Liver (tissue), 8 donors: ENCODE measurements at regions not wholly inside any gene's neighbourhood (a gene's known extent, or its start where the extent isn't known, plus 50 kb on each side); places are given as distances from the start of the nearest gene placed in this dataset.

Experiments
- DNase-seq: peaks from one replicate; pipeline ENCODE4 v3.0.0-alpha.2; 2017; ENCODE audit warnings: low spot score
- H3K27ac ChIP-seq, 2 donors: one replicate each; pipeline ENCODE4 v1.7.0; 2013; ENCODE audit warnings: inconsistent platforms in 2 of 2, low read length in 2 of 2, control low read depth in 1 of 2, low read depth in 1 of 2, mild to moderate bottlenecking in 1 of 2
- H3K27me3 ChIP-seq, 4 donors: one replicate each; pipeline versions ENCODE4 v1.6.1 to v1.7.0; 2013; ENCODE audit warnings: low read length in 3 of 4, inconsistent platforms in 1 of 4, mild to moderate bottlenecking in 1 of 4, moderate library complexity in 1 of 4; ENCODE audit not compliant: control insufficient read depth in 4 of 4, insufficient read depth in 4 of 4
- H3K36me3 ChIP-seq, 4 donors: one replicate each; pipeline versions ENCODE4 v1.6.1 to v1.7.0; 2013; ENCODE audit warnings: low read length in 3 of 4, mild to moderate bottlenecking in 3 of 4, low read depth in 1 of 4, moderate library complexity in 1 of 4; ENCODE audit not compliant: control insufficient read depth in 4 of 4, insufficient read depth in 3 of 4
- H3K4me1 ChIP-seq, 4 donors: one replicate each; pipeline versions ENCODE4 v1.6.1 to v1.7.0; 2013; ENCODE audit warnings: low read length in 3 of 4, mild to moderate bottlenecking in 3 of 4, moderate library complexity in 1 of 4; ENCODE audit not compliant: control insufficient read depth in 4 of 4, insufficient read depth in 4 of 4
- H3K4me3 ChIP-seq, 3 donors: one replicate each; pipeline versions ENCODE4 v1.6.1 to v1.7.0; 2013; ENCODE audit warnings: low read length in 3 of 3, control low read depth in 1 of 3, low read depth in 1 of 3, mild to moderate bottlenecking in 1 of 3
- H3K9ac ChIP-seq, 2 donors: one replicate each; pipeline ENCODE4 v1.7.0; 2013; ENCODE audit warnings: low read length in 2 of 2, mild to moderate bottlenecking in 2 of 2, moderate library complexity in 2 of 2, control low read depth in 1 of 2, low read depth in 1 of 2
- H3K9me3 ChIP-seq, 4 donors: one replicate each; pipeline versions ENCODE4 v1.6.1 to v1.7.0; 2013; ENCODE audit warnings: low read length in 3 of 4; ENCODE audit not compliant: control insufficient read depth in 4 of 4
- EGR1 ChIP-seq, 2 donors: IDR thresholded peaks; 2 replicates each; pipeline ENCODE4 v1.6.1; 2016 to 2018; ENCODE audit warnings: antibody characterized with exemption in 2 of 2, low read depth in 2 of 2
- FOXA1 ChIP-seq: IDR thresholded peaks from 2 replicates; pipeline ENCODE4 v1.6.1; 2016; ENCODE audit warnings: antibody characterized with exemption
- FOXA2 ChIP-seq: IDR thresholded peaks from 2 replicates; pipeline ENCODE4 v1.6.1; 2016; ENCODE audit warnings: antibody characterized with exemption
- GABPA ChIP-seq, 2 donors: IDR thresholded peaks in 1 of 2; conservative IDR thresholded peaks in 1 of 2; 2 replicates each; pipeline ENCODE4 v1.6.1; 2016; ENCODE audit warnings: antibody characterized with exemption in 2 of 2, mild to moderate bottlenecking in 1 of 2, moderate library complexity in 1 of 2
- HNF4A ChIP-seq, 2 donors: conservative IDR thresholded peaks; 2 replicates each; pipeline ENCODE4 v1.6.1; 2016; ENCODE audit warnings: antibody characterized with exemption in 2 of 2, mild to moderate bottlenecking in 2 of 2
- HNF4G ChIP-seq: IDR thresholded peaks from 2 replicates; pipeline ENCODE4 v1.6.1; 2016; ENCODE audit warnings: antibody characterized with exemption
- JUND ChIP-seq, 2 donors: IDR thresholded peaks; 2 replicates each; pipeline ENCODE4 v1.6.1; 2016; ENCODE audit warnings: antibody characterized with exemption in 2 of 2
- NR2F2 ChIP-seq: IDR thresholded peaks from 2 replicates; pipeline ENCODE4 v1.6.1; 2016; ENCODE audit warnings: antibody characterized with exemption
- RAD21 ChIP-seq, 2 donors: IDR thresholded peaks; 2 replicates each; pipeline ENCODE4 v1.6.1; 2016; ENCODE audit warnings: antibody characterized with exemption in 2 of 2, mild to moderate bottlenecking in 2 of 2
- RXRA ChIP-seq, 2 donors: IDR thresholded peaks; 2 replicates each; pipeline ENCODE4 v1.6.1; 2017 to 2018; ENCODE audit warnings: antibody characterized with exemption in 2 of 2, mild to moderate bottlenecking in 1 of 2
- SP1 ChIP-seq: IDR thresholded peaks from 2 replicates; pipeline ENCODE4 v1.6.1; 2018; ENCODE audit warnings: antibody characterized with exemption, mild to moderate bottlenecking
- TAF1 ChIP-seq: conservative IDR thresholded peaks from 2 replicates; pipeline ENCODE4 v1.6.1; 2016; ENCODE audit warnings: antibody characterized with exemption, mild to moderate bottlenecking
- YY1 ChIP-seq: IDR thresholded peaks from 2 replicates; pipeline ENCODE4 v1.6.1; 2016; ENCODE audit warnings: antibody characterized with exemption, mild to moderate bottlenecking
- WGBS: extraction: QIAGEN DNeasy Blood & Tissue Kit; methylation state at CpG from one replicate; pipeline ENCODE4 v1.1.7; 2013; 5-methylcytosine and 5-hydroxymethylcytosine counted together
- TF ChIP-seq, protein P1 (sequence below): IDR thresholded peaks from 2 replicates; pipeline ENCODE4 v1.6.1; 2016; ENCODE audit warnings: antibody characterized with exemption
- TF ChIP-seq, protein P2 (sequence below): IDR thresholded peaks from 2 replicates; pipeline ENCODE4 v1.6.1; 2016; ENCODE audit warnings: antibody characterized with exemption
- TF ChIP-seq, protein P3 (sequence below): fragments of 150-350 bp; IDR thresholded peaks from 2 replicates; pipeline ENCODE4 v1.5.1; 2017; ENCODE audit warnings: improper control_type of control experiment, low read depth, low read length; ENCODE audit not compliant: missing input control
- TF ChIP-seq, protein P4 (sequence below): IDR thresholded peaks from 2 replicates; pipeline ENCODE4 v1.6.1; 2016; ENCODE audit warnings: antibody characterized with exemption, mild to moderate bottlenecking
- TF ChIP-seq, protein P5 (sequence below): IDR thresholded peaks from 2 replicates; pipeline ENCODE4 v1.6.1; 2016; ENCODE audit warnings: antibody characterized with exemption
- donor health status: healthy.
- donor health status: healthy.
- donor health status: healthy.
- donor health status: healthy.
- donor health status: healthy.

DNA sequence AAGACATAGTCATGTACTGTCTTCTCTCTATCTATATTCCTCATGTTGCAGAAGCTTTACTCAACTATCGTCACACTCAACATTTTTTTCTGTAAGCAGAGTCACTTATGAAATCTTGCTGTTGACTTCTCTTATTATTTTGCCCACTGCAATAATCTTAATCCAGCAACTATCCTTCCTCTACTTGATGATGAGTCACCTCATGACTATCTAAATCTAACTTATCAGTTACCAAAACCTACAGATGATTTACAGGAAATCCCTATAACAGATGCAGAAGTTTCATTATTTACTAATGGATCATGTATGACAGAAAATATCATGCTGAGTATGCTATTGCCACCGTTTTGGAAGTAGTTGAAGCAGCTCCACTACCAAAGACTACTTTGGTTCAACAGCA is 378.9 kb downstream of the DUSP10 start:
- TF ChIP-seq HNF4G (no peak), YY1 (no peak), RAD21 (IDR thresholded peaks at IDR 0.05) (no peak), SP1 (no peak), EGR1 (IDR thresholded peaks at IDR 0.05; ENCODE audit: low read depth in 2 of 2) (no peak), NR2F2 (no peak), TAF1 (no peak), FOXA2 (no peak), HNF4A (conservative IDR thresholded peaks at IDR 0.05) (no peak), GABPA (IDR thresholded peaks at IDR 0.05 in 1 of 2, conservative IDR thresholded peaks at IDR 0.05 in 1 of 2) (no peak), FOXA1 (no peak), RXRA (IDR thresholded peaks at IDR 0.05) (no peak), JUND (IDR thresholded peaks at IDR 0.05) (no peak)
- TF ChIP-seq, protein P1, sequence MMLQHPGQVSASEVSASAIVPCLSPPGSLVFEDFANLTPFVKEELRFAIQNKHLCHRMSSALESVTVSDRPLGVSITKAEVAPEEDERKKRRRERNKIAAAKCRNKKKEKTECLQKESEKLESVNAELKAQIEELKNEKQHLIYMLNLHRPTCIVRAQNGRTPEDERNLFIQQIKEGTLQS: no peak
- TF ChIP-seq, protein P2, sequence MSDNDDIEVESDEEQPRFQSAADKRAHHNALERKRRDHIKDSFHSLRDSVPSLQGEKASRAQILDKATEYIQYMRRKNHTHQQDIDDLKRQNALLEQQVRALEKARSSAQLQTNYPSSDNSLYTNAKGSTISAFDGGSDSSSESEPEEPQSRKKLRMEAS: no peak
- TF ChIP-seq, protein P3, sequence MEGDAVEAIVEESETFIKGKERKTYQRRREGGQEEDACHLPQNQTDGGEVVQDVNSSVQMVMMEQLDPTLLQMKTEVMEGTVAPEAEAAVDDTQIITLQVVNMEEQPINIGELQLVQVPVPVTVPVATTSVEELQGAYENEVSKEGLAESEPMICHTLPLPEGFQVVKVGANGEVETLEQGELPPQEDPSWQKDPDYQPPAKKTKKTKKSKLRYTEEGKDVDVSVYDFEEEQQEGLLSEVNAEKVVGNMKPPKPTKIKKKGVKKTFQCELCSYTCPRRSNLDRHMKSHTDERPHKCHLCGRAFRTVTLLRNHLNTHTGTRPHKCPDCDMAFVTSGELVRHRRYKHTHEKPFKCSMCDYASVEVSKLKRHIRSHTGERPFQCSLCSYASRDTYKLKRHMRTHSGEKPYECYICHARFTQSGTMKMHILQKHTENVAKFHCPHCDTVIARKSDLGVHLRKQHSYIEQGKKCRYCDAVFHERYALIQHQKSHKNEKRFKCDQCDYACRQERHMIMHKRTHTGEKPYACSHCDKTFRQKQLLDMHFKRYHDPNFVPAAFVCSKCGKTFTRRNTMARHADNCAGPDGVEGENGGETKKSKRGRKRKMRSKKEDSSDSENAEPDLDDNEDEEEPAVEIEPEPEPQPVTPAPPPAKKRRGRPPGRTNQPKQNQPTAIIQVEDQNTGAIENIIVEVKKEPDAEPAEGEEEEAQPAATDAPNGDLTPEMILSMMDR: no peak
- TF ChIP-seq, protein P4, sequence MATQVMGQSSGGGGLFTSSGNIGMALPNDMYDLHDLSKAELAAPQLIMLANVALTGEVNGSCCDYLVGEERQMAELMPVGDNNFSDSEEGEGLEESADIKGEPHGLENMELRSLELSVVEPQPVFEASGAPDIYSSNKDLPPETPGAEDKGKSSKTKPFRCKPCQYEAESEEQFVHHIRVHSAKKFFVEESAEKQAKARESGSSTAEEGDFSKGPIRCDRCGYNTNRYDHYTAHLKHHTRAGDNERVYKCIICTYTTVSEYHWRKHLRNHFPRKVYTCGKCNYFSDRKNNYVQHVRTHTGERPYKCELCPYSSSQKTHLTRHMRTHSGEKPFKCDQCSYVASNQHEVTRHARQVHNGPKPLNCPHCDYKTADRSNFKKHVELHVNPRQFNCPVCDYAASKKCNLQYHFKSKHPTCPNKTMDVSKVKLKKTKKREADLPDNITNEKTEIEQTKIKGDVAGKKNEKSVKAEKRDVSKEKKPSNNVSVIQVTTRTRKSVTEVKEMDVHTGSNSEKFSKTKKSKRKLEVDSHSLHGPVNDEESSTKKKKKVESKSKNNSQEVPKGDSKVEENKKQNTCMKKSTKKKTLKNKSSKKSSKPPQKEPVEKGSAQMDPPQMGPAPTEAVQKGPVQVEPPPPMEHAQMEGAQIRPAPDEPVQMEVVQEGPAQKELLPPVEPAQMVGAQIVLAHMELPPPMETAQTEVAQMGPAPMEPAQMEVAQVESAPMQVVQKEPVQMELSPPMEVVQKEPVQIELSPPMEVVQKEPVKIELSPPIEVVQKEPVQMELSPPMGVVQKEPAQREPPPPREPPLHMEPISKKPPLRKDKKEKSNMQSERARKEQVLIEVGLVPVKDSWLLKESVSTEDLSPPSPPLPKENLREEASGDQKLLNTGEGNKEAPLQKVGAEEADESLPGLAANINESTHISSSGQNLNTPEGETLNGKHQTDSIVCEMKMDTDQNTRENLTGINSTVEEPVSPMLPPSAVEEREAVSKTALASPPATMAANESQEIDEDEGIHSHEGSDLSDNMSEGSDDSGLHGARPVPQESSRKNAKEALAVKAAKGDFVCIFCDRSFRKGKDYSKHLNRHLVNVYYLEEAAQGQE: no peak
- TF ChIP-seq, protein P5, sequence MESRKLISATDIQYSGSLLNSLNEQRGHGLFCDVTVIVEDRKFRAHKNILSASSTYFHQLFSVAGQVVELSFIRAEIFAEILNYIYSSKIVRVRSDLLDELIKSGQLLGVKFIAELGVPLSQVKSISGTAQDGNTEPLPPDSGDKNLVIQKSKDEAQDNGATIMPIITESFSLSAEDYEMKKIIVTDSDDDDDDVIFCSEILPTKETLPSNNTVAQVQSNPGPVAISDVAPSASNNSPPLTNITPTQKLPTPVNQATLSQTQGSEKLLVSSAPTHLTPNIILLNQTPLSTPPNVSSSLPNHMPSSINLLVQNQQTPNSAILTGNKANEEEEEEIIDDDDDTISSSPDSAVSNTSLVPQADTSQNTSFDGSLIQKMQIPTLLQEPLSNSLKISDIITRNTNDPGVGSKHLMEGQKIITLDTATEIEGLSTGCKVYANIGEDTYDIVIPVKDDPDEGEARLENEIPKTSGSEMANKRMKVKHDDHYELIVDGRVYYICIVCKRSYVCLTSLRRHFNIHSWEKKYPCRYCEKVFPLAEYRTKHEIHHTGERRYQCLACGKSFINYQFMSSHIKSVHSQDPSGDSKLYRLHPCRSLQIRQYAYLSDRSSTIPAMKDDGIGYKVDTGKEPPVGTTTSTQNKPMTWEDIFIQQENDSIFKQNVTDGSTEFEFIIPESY: no peak
- 71% methylated on average over 2 of the region's 2 CpGs for WGBS
- Histone ChIP-seq H3K9me3 (no peaks in the 10 kb centered on the region), H3K9ac (no peak overlapping the region), H3K27ac (no peak overlapping the region), H3K36me3 (no peaks in the 10 kb centered on the region), H3K27me3 (no peaks in the 10 kb centered on the region), H3K4me3 (no peak overlapping the region), H3K4me1 (peaks cover 0 to 11% (median 0%) of the 10 kb centered on the region in 4 donors)
- DNase-seq: no peak
